GF-D8 (cell line): ENCODE measurements at regions not wholly inside any gene's neighbourhood (a gene's known extent, or its start where the extent isn't known, plus 50 kb on each side); places are given as distances from the start of the nearest gene placed in this dataset.
A peak's percentile ranks its signal among the peaks of the same experiment; 100 is the strongest.

Experiments used
- DNase-seq: peaks from one replicate; lab custom pipeline; 2025; lab: John Stamatoyannopoulos, UW

- no peak for DNase-seq
Observed at GRCh38 chr15:46110755-46111154, 475.9 kb downstream of the SQOR start.

GRCh38 chr15:46111730-46112129, 476.9 kb downstream of the SQOR start:
- DNase-seq: no peak

- no peak for DNase-seq
Observed at GRCh38 chr15:46117071-46117470, 482.2 kb downstream of the SQOR start.

- DNase-seq: no peak
Observed at GRCh38 chr15:46120713-46121112, 485.9 kb downstream of the SQOR start.

- no peak for DNase-seq
Observed at GRCh38 chr15:46121441-46121840, 486.6 kb downstream of the SQOR start.

- no peak for DNase-seq
Observed at GRCh38 chr15:46126581-46126980, 491.8 kb downstream of the SQOR start.

- no peak for DNase-seq
Observed at GRCh38 chr15:46127361-46127874, 492.6 kb downstream of the SQOR start.

- no peak for DNase-seq
Observed at GRCh38 chr15:46129145-46129544, 494.3 kb downstream of the SQOR start.

GRCh38 chr15:46131876-46132275, 497.0 kb downstream of the SQOR start:
- no peak for DNase-seq

- DNase-seq: no peak
Observed at GRCh38 chr15:46137443-46137842, 502.6 kb downstream of the SQOR start.

GRCh38 chr15:46146002-46146401, 511.2 kb downstream of the SQOR start:
- no peak for DNase-seq

GRCh38 chr15:46146915-46147314, 512.1 kb downstream of the SQOR start:
- DNase-seq: no peak

- DNase-seq: no peak
Observed at GRCh38 chr15:46151786-46152185, 517.0 kb downstream of the SQOR start.

GRCh38 chr15:46166750-46167149, 531.9 kb downstream of the SQOR start:
- no peak for DNase-seq

- no peak for DNase-seq
Observed at GRCh38 chr15:46170326-46170725, 535.5 kb downstream of the SQOR start.

- peak; percentile 65 for DNase-seq
Observed at GRCh38 chr15:46174122-46174521, 539.3 kb downstream of the SQOR start.

- DNase-seq: no peak
Observed at GRCh38 chr15:46177219-46177618, 542.4 kb downstream of the SQOR start.

GRCh38 chr15:46178138-46178537, 543.3 kb downstream of the SQOR start:
- DNase-seq: no peak

GRCh38 chr15:46207341-46207740, 572.5 kb downstream of the SQOR start:
- no peak for DNase-seq

GRCh38 chr15:46213551-46213950, 578.7 kb downstream of the SQOR start:
- DNase-seq: no peak

- no peak for DNase-seq
Observed at GRCh38 chr15:46222826-46223225, 588.0 kb downstream of the SQOR start.

GRCh38 chr15:46229263-46229662, 594.4 kb downstream of the SQOR start:
- DNase-seq: no peak

- DNase-seq: no peak
Observed at GRCh38 chr15:46231786-46232185, 597.0 kb downstream of the SQOR start.

- no peak for DNase-seq
Observed at GRCh38 chr15:46232471-46232870, 597.6 kb downstream of the SQOR start.

GRCh38 chr15:46242935-46243334, 608.1 kb downstream of the SQOR start:
- DNase-seq: no peak
